ENCODE measurements at regions not wholly inside any gene's neighbourhood (a gene's known extent, or its start where the extent isn't known, plus 50 kb on each side); places are given as distances from the start of the nearest gene placed in this dataset.

GRCh38 chr3:72593881-72594397 lies 254.3 kb downstream of the SHQ1 start:
- Histone ChIP-seq H3K27ac (peak overlapping the region; percentile 22 to 35; a peak in 2 of 6 replicates), H3K4me3 (no peak overlapping the region), H3K9me3 (no peaks in the 10 kb centered on the region), H3K4me1 (peaks cover 22% of the 10 kb centered on the region), H3K4me2 (no peak overlapping the region)
- ATAC-seq (no peak), DNase-seq (ENCODE audit: low read depth in 1 of 2, low spot score in 1 of 2) (no peak), FAIRE-seq (no peak)
- TF ChIP-seq CHD4 (IDR thresholded peaks at IDR 0.05; ENCODE audit: borderline replicate concordance) (no peak), BHLHE40 (IDR thresholded peaks at IDR 0.05; ENCODE audit: low read depth, low read length) (no peak), ATOH8 (CRISPR knock-in tag; IDR thresholded peaks at IDR 0.05; ENCODE audit: low read depth) (no peak), MAX (IDR thresholded peaks at IDR 0.05) (no peak), POLR2AphosphoS2 (conservative IDR thresholded peaks at IDR 0.05; ENCODE audit: low read length) (no peak), ZNF302 (CRISPR knock-in tag; IDR thresholded peaks at IDR 0.05) (no peak)
- WGBS (ENCODE audit: missing lambda C conversion rate) = 44% methylated on average over 5 of the region's 5 CpGs
- POLR2A ChIA-PET = no interaction called here
- CTCF ChIA-PET = interaction anchor here (0.9 kb wide), 1 partner anchor 11 kb away, joined by 4 read pairs; no protein-coding TSS in a partner anchor

GRCh38 chr3:72591522-72592421 lies 256.5 kb downstream of the SHQ1 start:
- peaks cover 22% of the 10 kb centered on the region for H3K4me1 ChIP-seq
- FAIRE-seq (no peak), DNase-seq (ENCODE audit: low read depth in 1 of 2, low spot score in 1 of 2) (peak in 1 of 2 experiments; percentile 42), ATAC-seq (peak; percentile 57 to 60; a peak in 4 of 6 replicates)
- 45% methylated on average over 14 of the region's 14 CpGs for WGBS (ENCODE audit: missing lambda C conversion rate)
- H3K9me3 ChIP-seq = no peaks in the 10 kb centered on the region
- no peak for TF ChIP-seq HOXB13 (CRISPR knock-in tag; IDR thresholded peaks at IDR 0.05; ENCODE audit: low read depth)
- TF ChIP-seq RAD21 (conservative IDR thresholded peaks at IDR 0.05 in 1 of 2, IDR thresholded peaks at IDR 0.05 in 1 of 2) = 0 out of 5 replicates have a peak, but pooled peaks of 1 of the 2 experiments have one; percentile 14
- TF ChIP-seq HOXB5 (CRISPR knock-in tag; IDR thresholded peaks at IDR 0.05) = no peak
- TF ChIP-seq ESRRA (IDR thresholded peaks at IDR 0.05; ENCODE audit: borderline replicate concordance, low read length) = no peak
- no peak for TF ChIP-seq ZSCAN20 (CRISPR knock-in tag; IDR thresholded peaks at IDR 0.05)
- no peak for TF ChIP-seq JUNB (IDR thresholded peaks at IDR 0.05)
- no peak for TF ChIP-seq ZC3H11A (IDR thresholded peaks at IDR 0.05)
- TF ChIP-seq RARB (CRISPR knock-in tag; IDR thresholded peaks at IDR 0.05) = no peak
- TF ChIP-seq BCL3 (IDR thresholded peaks at IDR 0.05) = no peak
- no peak for TF ChIP-seq SMC3 (IDR thresholded peaks at IDR 0.05)
- no peak for TF ChIP-seq PHF8 (IDR thresholded peaks at IDR 0.05; ENCODE audit: borderline replicate concordance, low read depth)
- 0 out of 4 replicates have a peak, but pooled peaks of 1 of the 2 experiments have one; percentile 14 for TF ChIP-seq CEBPB (IDR thresholded peaks at IDR 0.05)
- TF ChIP-seq ATOH8 (CRISPR knock-in tag; IDR thresholded peaks at IDR 0.05; ENCODE audit: low read depth) = no peak
- no peak for TF ChIP-seq CBX8 (IDR thresholded peaks at IDR 0.05)
- TF ChIP-seq ELK1 (IDR thresholded peaks at IDR 0.05; ENCODE audit: low read depth, low read length) = no peak
- CTCF ChIA-PET = interaction anchor here (0.6 to 1.3 kb wide), 2 partner anchors 74 to 508 kb away, joined by 3 to 4 read pairs; no protein-coding TSS in a partner anchor
- H3K27ac ChIP-seq = peak overlapping the region; percentile 52 to 61; a peak in 5 of 6 replicates
- H3K4me3 ChIP-seq = no peak overlapping the region
- peak overlapping the region; percentile 58 for H3K4me2 ChIP-seq
- POLR2A ChIA-PET = interaction anchor here (1.4 kb wide), 1 partner anchor 145 kb away, joined by 4 read pairs; the partner anchor contains the start of gene RYBP
